HEK293T (cell line): ENCODE measurements at regions not wholly inside any gene's neighbourhood (a gene's known extent, or its start where the extent isn't known, plus 50 kb on each side); places are given as distances from the start of the nearest gene placed in this dataset.

Experiments used
- CTCF ChIA-PET: fragments of 350-600 bp; formaldehyde crosslinking; extraction: SDS; loops from one replicate; lab custom pipeline; 2021; ENCODE audit warnings: antibody characterized with exemption, inconsistent platforms; lab: Yijun Ruan, JAX
- POLR2A ChIA-PET: fragments of 350-600 bp; formaldehyde crosslinking; extraction: SDS; loops from one replicate; lab custom pipeline; 2020; ENCODE audit warnings: antibody characterized with exemption, inconsistent platforms; lab: Yijun Ruan, JAX
- DNase-seq: peaks from one replicate; pipeline ENCODE4 v3.0.0; 2012; ENCODE audit warnings: mixed read lengths; ENCODE audit errors: extremely low spot score
- ARNT ChIP-seq: fragments of 450-650 bp; IDR thresholded peaks from 2 replicates; pipeline ENCODE4 v1.6.1; 2017; ENCODE audit warnings: mild to moderate bottlenecking
- BHLHE40 ChIP-seq: fragments of 450-650 bp; IDR thresholded peaks from 2 replicates; pipeline ENCODE4 v1.6.1; 2016; ENCODE audit warnings: mild to moderate bottlenecking, moderate library complexity, borderline replicate concordance
- CTBP1 ChIP-seq: fragments of 450-650 bp; IDR thresholded peaks from 2 replicates; pipeline ENCODE4 v1.6.1; 2016; ENCODE audit warnings: borderline replicate concordance
- ELF4 ChIP-seq: fragments of 450-650 bp; IDR thresholded peaks from 2 replicates; pipeline ENCODE4 v1.6.1; 2017; ENCODE audit warnings: antibody characterized with exemption
- FOXA1 ChIP-seq: fragments of 450-650 bp; IDR thresholded peaks from 2 replicates; pipeline ENCODE4 v1.6.1; 2016; ENCODE audit warnings: mild to moderate bottlenecking
- FOXK2 ChIP-seq: fragments of 450-650 bp; IDR thresholded peaks from 2 replicates; pipeline ENCODE4 v1.6.1; 2016; ENCODE audit warnings: mild to moderate bottlenecking
- FOXM1 ChIP-seq: fragments of 450-650 bp; IDR thresholded peaks from 2 replicates; pipeline ENCODE4 v1.6.1; 2017; ENCODE audit warnings: mild to moderate bottlenecking, borderline replicate concordance
- HDGF ChIP-seq: fragments of 450-650 bp; IDR thresholded peaks from 2 replicates; pipeline ENCODE4 v1.6.1; 2017; ENCODE audit warnings: antibody characterized with exemption, borderline replicate concordance
- L3MBTL2 ChIP-seq: fragments of 450-650 bp; conservative IDR thresholded peaks from 2 replicates; pipeline ENCODE4 v1.6.1; 2016; ENCODE audit warnings: mild to moderate bottlenecking
- LEF1 ChIP-seq: fragments of 450-650 bp; IDR thresholded peaks from 2 replicates; pipeline ENCODE4 v1.6.1; 2017; ENCODE audit warnings: mild to moderate bottlenecking, borderline replicate concordance
- NFRKB ChIP-seq: fragments of 450-650 bp; IDR thresholded peaks from 2 replicates; pipeline ENCODE4 v1.6.1; 2016; ENCODE audit warnings: mild to moderate bottlenecking, moderate library complexity
- SP1 ChIP-seq: fragments of 450-650 bp; IDR thresholded peaks from 2 replicates; pipeline ENCODE4 v1.6.1; 2017
- SUZ12 ChIP-seq: fragments of 450-650 bp; IDR thresholded peaks from 2 replicates; pipeline ENCODE4 v1.6.1; 2016; ENCODE audit warnings: mild to moderate bottlenecking
- TARDBP ChIP-seq: fragments of 450-650 bp; IDR thresholded peaks from 2 replicates; pipeline ENCODE4 v1.6.1; 2016
- ZNF384 ChIP-seq: fragments of 450-650 bp; IDR thresholded peaks from 2 replicates; pipeline ENCODE4 v1.6.1; 2016
- TF ChIP-seq, protein P1 (sequence below): fragments of 450-650 bp; IDR thresholded peaks from 2 replicates; pipeline ENCODE4 v1.6.1; 2016

DNA sequence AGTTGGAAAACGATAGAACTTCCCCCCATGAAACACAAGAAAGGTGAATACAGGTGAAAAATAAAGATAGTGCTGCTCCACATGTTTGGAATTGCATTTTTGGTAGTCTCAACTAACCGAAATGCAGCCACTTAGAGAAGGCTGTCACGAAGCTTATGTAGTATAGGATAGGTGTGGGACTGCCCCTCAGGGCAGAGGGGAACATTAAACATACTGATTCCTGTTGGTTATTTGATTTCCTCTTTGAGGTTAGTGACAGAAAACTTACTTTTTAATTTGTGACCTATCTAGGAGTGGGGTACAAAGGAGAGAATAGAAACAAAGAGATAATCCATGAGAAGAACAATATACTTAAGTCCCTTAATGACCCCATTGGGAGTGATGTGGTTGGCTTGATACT, 85.8 kb upstream of the SATB1 start:
- no peak for TF ChIP-seq L3MBTL2
- TF ChIP-seq HDGF = no peak
- TF ChIP-seq LEF1 = no peak
- no peak for TF ChIP-seq CTBP1
- ChIA-PET POLR2A (no interaction called here), CTCF (no interaction called here)
- DNase-seq = no peak

GRCh38 chr3:18507333-18507732, 82.2 kb upstream of the SATB1 start:
- ChIA-PET POLR2A (no interaction called here), CTCF (no interaction called here)
- TF ChIP-seq, protein P1, sequence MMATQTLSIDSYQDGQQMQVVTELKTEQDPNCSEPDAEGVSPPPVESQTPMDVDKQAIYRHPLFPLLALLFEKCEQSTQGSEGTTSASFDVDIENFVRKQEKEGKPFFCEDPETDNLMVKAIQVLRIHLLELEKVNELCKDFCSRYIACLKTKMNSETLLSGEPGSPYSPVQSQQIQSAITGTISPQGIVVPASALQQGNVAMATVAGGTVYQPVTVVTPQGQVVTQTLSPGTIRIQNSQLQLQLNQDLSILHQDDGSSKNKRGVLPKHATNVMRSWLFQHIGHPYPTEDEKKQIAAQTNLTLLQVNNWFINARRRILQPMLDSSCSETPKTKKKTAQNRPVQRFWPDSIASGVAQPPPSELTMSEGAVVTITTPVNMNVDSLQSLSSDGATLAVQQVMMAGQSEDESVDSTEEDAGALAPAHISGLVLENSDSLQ = no peak
- TF ChIP-seq TARDBP (no peak), SUZ12 (no peak), ARNT (no peak), CTBP1 (no peak), FOXK2 (no peak), LEF1 (no peak), HDGF (no peak), FOXM1 (no peak), BHLHE40 (no peak), SP1 (no peak)
- no peak for DNase-seq

GRCh38 chr3:18505056-18505455, 79.9 kb upstream of the SATB1 start:
- no peak for DNase-seq
- ChIA-PET POLR2A (no interaction called here), CTCF (no interaction called here)
- no peak for TF ChIP-seq CTBP1
- no peak for TF ChIP-seq LEF1
- no peak for TF ChIP-seq HDGF
- TF ChIP-seq, protein P1 = no peak
- TF ChIP-seq L3MBTL2 = no peak
- TF ChIP-seq TARDBP = no peak
- no peak for TF ChIP-seq ARNT

- TF ChIP-seq ELF4 (no peak), CTBP1 (no peak), LEF1 (no peak)
- no peak for DNase-seq
- CTCF ChIA-PET = no interaction called here
- POLR2A ChIA-PET = no interaction called here
Measured at GRCh38 chr3:18501679-18502343, 76.7 kb upstream of the SATB1 start.

GRCh38 chr3:18500322-18500721, 75.2 kb upstream of the SATB1 start:
- ChIA-PET CTCF (no interaction called here), POLR2A (no interaction called here)
- no peak for DNase-seq
- no peak for TF ChIP-seq ZNF384
- TF ChIP-seq, protein P1 = no peak
- no peak for TF ChIP-seq SP1
- no peak for TF ChIP-seq FOXA1
- no peak for TF ChIP-seq ARNT

- no peak for DNase-seq
- TF ChIP-seq FOXA1 = no peak
- no peak for TF ChIP-seq TARDBP
- TF ChIP-seq ELF4 = no peak
- no peak for TF ChIP-seq HDGF
- CTCF ChIA-PET = no interaction called here
- POLR2A ChIA-PET = no interaction called here
Measured at GRCh38 chr3:18499301-18499700, 74.2 kb upstream of the SATB1 start.

DNA sequence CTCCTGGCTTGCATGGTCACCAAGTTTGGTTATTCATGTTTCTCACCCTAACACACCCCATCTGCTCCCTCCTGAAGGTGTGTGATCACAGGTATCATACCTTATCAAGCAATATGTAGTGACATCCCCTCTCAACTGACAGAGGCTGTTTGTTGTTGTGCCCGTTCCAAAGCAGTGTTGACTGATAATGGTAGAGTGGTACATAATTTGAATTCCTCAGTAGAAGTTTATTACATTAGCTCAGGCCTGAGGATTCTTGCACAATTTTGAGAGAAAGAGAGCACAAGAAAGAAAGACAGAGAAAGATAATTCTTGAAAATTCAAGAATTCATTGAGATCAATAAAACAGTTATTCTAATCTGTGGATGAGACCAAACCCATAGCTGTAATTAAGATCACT, 69.1 kb upstream of the SATB1 start:
- CTCF ChIA-PET = no interaction called here
- TF ChIP-seq SP1 (no peak), TARDBP (no peak), FOXM1 (no peak), FOXA1 (no peak), FOXK2 (no peak), ARNT (no peak), SUZ12 (no peak), ELF4 (no peak), LEF1 (no peak), HDGF (no peak), ZNF384 (no peak), NFRKB (no peak), BHLHE40 (no peak)
- TF ChIP-seq, protein P1 = no peak
- no peak for DNase-seq
- POLR2A ChIA-PET = no interaction called here
